ENCODE measurements at regions not wholly inside any gene's neighbourhood (a gene's known extent, or its start where the extent isn't known, plus 50 kb on each side); places are given as distances from the start of the nearest gene placed in this dataset.
"Not testable (repeated sequence)": the region's sequence is repeated elsewhere in the genome, so short reads cannot be mapped to it uniquely, and the experiment has no call there.

GRCh38 chr3:176349706-176350105 is 847.6 kb downstream of the TBL1XR1 start:
- H3K4me3 ChIP-seq = no peak overlapping the region
- H3K36me3 ChIP-seq = no peaks in the 10 kb centered on the region
- no peaks in the 10 kb centered on the region for H3K4me1 ChIP-seq
- H3K27me3 ChIP-seq = no peaks in the 10 kb centered on the region
- no peaks in the 10 kb centered on the region for H3K9me3 ChIP-seq
- DNase-seq (no peak), ATAC-seq (no peak)
- H3K27ac ChIP-seq = no peak overlapping the region
- intact Hi-C loops (cut with DNase I; ENCODE audit: low total_unique reads) = no loop called here
- in situ Hi-C loops (cut with MboI; ENCODE audit: low sequenced_read_pairs in 4 of 4) = no loop called here
- no peak for TF ChIP-seq POLR2A (IDR thresholded peaks at IDR 0.05)
- TF ChIP-seq, protein P1, sequence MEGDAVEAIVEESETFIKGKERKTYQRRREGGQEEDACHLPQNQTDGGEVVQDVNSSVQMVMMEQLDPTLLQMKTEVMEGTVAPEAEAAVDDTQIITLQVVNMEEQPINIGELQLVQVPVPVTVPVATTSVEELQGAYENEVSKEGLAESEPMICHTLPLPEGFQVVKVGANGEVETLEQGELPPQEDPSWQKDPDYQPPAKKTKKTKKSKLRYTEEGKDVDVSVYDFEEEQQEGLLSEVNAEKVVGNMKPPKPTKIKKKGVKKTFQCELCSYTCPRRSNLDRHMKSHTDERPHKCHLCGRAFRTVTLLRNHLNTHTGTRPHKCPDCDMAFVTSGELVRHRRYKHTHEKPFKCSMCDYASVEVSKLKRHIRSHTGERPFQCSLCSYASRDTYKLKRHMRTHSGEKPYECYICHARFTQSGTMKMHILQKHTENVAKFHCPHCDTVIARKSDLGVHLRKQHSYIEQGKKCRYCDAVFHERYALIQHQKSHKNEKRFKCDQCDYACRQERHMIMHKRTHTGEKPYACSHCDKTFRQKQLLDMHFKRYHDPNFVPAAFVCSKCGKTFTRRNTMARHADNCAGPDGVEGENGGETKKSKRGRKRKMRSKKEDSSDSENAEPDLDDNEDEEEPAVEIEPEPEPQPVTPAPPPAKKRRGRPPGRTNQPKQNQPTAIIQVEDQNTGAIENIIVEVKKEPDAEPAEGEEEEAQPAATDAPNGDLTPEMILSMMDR (IDR thresholded peaks at IDR 0.05 in 4 of 5, conservative IDR thresholded peaks at IDR 0.05 in 1 of 5) = no peak

DNA sequence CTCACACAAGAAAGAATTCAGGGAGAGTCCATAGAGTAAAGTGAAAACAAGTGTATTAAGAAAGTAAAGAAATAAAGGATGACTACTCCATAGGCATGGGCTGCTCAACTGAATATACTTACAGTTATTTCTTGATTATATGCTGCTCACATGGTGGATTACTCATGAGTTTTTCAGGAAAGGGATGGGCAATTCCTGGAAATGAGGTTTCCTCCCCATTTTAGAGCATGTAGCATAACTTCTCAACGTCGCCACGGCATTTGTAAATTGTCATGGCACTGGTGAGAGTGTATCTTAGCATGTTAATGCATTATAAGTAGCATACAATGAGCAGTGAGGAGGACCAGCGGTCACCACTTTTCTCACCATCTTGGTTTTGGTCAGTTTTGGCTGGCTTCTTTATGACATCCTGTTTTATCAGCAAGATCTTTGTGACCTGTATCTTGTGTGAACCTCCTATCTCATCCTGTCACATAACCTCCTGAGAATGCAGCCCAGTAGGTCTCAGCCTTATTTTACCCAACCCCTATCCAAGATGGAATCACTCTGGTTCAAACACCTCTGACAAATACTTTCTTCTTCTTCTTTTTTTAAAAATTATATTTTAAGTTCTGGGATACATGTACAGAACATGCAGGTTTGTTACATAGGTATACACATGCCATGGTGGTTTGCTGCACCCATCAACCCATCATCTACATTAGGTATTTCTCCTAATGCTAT is 849.7 kb downstream of the TBL1XR1 start:
- H3K4me1 ChIP-seq = no peaks in the 10 kb centered on the region
- in situ Hi-C loops (cut with MboI; ENCODE audit: low sequenced_read_pairs in 4 of 4) (no loop called here), intact Hi-C loops (cut with DNase I; ENCODE audit: low total_unique reads) (no loop called here)
- H3K27ac ChIP-seq = no peak overlapping the region
- no peaks in the 10 kb centered on the region for H3K36me3 ChIP-seq
- no peak for TF ChIP-seq POLR2A (IDR thresholded peaks at IDR 0.05)
- TF ChIP-seq, protein P1 (IDR thresholded peaks at IDR 0.05 in 4 of 5, conservative IDR thresholded peaks at IDR 0.05 in 1 of 5) = no peak
- DNase-seq (no peak), ATAC-seq (no peak)
- H3K27me3 ChIP-seq = no peaks in the 10 kb centered on the region
- no peak overlapping the region for H3K4me3 ChIP-seq
- H3K9me3 ChIP-seq = no peaks in the 10 kb centered on the region

DNA sequence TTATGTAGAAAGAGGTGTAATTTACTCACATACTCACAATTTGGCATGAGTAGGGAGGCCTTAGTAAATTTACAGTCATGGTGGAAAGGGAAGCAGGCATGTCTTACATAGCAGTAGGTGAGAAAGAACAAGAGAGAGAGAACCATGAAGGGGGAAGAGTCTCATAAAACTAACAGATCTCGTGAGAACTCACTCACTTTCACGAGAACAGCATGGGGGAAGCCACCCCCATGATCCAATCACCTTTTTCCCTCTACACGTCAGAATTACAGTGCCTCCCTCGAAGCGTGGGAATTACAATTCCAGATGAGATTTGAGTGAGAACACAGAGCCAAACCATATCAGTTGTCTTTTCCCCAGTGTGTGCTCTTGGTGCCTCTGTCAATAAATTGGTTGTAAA is 855.3 kb downstream of the TBL1XR1 start:
- H3K9me3 ChIP-seq = no peaks in the 10 kb centered on the region
- intact Hi-C loops (cut with DNase I; ENCODE audit: low total_unique reads) (no loop called here), in situ Hi-C loops (cut with MboI; ENCODE audit: low sequenced_read_pairs in 4 of 4) (no loop called here)
- ATAC-seq = no peak
- no peak for DNase-seq
- no peaks in the 10 kb centered on the region for H3K27me3 ChIP-seq
- no peaks in the 10 kb centered on the region for H3K36me3 ChIP-seq
- no peak overlapping the region for H3K4me3 ChIP-seq
- H3K27ac ChIP-seq = no peak overlapping the region
- no peaks in the 10 kb centered on the region for H3K4me1 ChIP-seq
- TF ChIP-seq, protein P1 (IDR thresholded peaks at IDR 0.05 in 4 of 5, conservative IDR thresholded peaks at IDR 0.05 in 1 of 5) = no peak
- TF ChIP-seq POLR2A (IDR thresholded peaks at IDR 0.05) = no peak

- no peak overlapping the region for H3K4me3 ChIP-seq
- TF ChIP-seq, protein P1 (IDR thresholded peaks at IDR 0.05 in 4 of 5, conservative IDR thresholded peaks at IDR 0.05 in 1 of 5) = no peak
- TF ChIP-seq POLR2A (IDR thresholded peaks at IDR 0.05) = no peak
- H3K36me3 ChIP-seq = no peaks in the 10 kb centered on the region
- no peaks in the 10 kb centered on the region for H3K4me1 ChIP-seq
- no peak overlapping the region for H3K27ac ChIP-seq
- intact Hi-C loops (cut with DNase I; ENCODE audit: low total_unique reads) = no loop called here
- no peaks in the 10 kb centered on the region for H3K9me3 ChIP-seq
- DNase-seq (no peak), ATAC-seq (no peak)
- no peaks in the 10 kb centered on the region for H3K27me3 ChIP-seq
- in situ Hi-C loops (cut with MboI; ENCODE audit: low sequenced_read_pairs in 4 of 4) = no loop called here
Observed at GRCh38 chr3:176328666-176329065, 868.6 kb downstream of the TBL1XR1 start.

DNA sequence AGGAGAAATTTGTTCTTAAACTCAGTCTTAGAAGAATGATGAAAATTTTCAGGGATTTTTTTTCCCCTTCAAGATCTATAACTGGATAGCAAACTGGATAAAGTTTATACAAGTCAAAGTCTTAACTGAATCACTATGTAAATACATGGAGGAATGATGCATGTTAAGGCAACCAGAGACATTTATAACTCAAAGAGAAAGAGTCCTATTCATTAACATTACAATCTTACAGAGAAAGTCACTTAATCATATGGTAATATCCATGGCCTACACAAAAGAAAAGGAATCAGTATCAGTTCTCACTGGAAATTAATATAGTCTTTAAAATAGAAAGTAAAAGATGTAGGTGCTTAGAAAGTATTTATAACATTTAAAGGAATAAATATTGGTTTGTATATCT is 869.1 kb downstream of the TBL1XR1 start:
- Histone ChIP-seq H3K36me3 (no peaks in the 10 kb centered on the region), H3K4me1 (no peaks in the 10 kb centered on the region), H3K4me3 (no peak overlapping the region), H3K27ac (no peak overlapping the region), H3K27me3 (no peaks in the 10 kb centered on the region), H3K9me3 (no peaks in the 10 kb centered on the region)
- intact Hi-C loops (cut with DNase I; ENCODE audit: low total_unique reads) = no loop called here
- ATAC-seq = no peak
- no peak for DNase-seq
- in situ Hi-C loops (cut with MboI; ENCODE audit: low sequenced_read_pairs in 4 of 4) = no loop called here
- TF ChIP-seq, protein P1 (IDR thresholded peaks at IDR 0.05 in 4 of 5, conservative IDR thresholded peaks at IDR 0.05 in 1 of 5) = no peak
- TF ChIP-seq POLR2A (IDR thresholded peaks at IDR 0.05) = no peak

GRCh38 chr3:176326894-176327490 is 870.3 kb downstream of the TBL1XR1 start:
- H3K27ac ChIP-seq; DNase-seq; H3K4me3 ChIP-seq; H3K27me3 ChIP-seq; in situ Hi-C loops (cut with MboI; ENCODE audit: low sequenced_read_pairs in 4 of 4); H3K4me1 ChIP-seq; H3K36me3 ChIP-seq; ATAC-seq; H3K9me3 ChIP-seq; intact Hi-C loops (cut with DNase I; ENCODE audit: low total_unique reads): not testable (repeated sequence)

- H3K27me3 ChIP-seq; in situ Hi-C loops (cut with MboI; ENCODE audit: low sequenced_read_pairs in 4 of 4); DNase-seq; intact Hi-C loops (cut with DNase I; ENCODE audit: low total_unique reads); H3K36me3 ChIP-seq; H3K4me3 ChIP-seq; H3K27ac ChIP-seq; H3K4me1 ChIP-seq; H3K9me3 ChIP-seq; ATAC-seq: not testable (repeated sequence)
Observed at GRCh38 chr3:176321532-176321931, 875.8 kb downstream of the TBL1XR1 start.

Data from gastrocnemius medialis (tissue), 4 donors.